HepG2 (cell line): ENCODE measurements at regions not wholly inside any gene's neighbourhood (a gene's known extent, or its start where the extent isn't known, plus 50 kb on each side); places are given as distances from the start of the nearest gene placed in this dataset.
"Not testable (repeated sequence)": the region's sequence is repeated elsewhere in the genome, so short reads cannot be mapped to it uniquely, and the experiment has no call there.

Source experiments
- ATAC-seq: fragments of 200-7000 bp; cut with Tn5 transposase; 3 replicates; pipeline ENCODE4 v1.9.1; 2020; ENCODE audit warnings: mild to moderate bottlenecking, moderate library complexity
- BruUV-seq: library from RNA; stranded (reverse); fragments of 400-500 nt; replicated peaks from 2 replicates; lab custom pipeline; 2021; lab: Mats Ljungman, UMichigan
- CTCF ChIA-PET: fragments of 300-600 bp; formaldehyde crosslinking; extraction: SDS; loops from one replicate; lab custom pipeline; 2021; ENCODE audit warnings: low total read pairs, inconsistent platforms, low intra/inter-chr PET ratio; lab: Yijun Ruan, JAX
- POLR2A ChIA-PET: fragments of 350-600 bp; sonication (Branson Sonifier 250); formaldehyde crosslinking; loops from one replicate; lab custom pipeline; 2020; ENCODE audit warnings: antibody characterized with exemption, inconsistent platforms; lab: Yijun Ruan, JAX
- DNase-seq: peaks from one replicate; pipeline ENCODE4 v3.0.0-alpha.2; 2015; ENCODE audit warnings: low spot score
- FAIRE-seq: peaks from 3 replicates; lab custom pipeline; 2011; peaks lifted over from hg19 to GRCh38; lab: Jason Lieb, UNC
- H2AFZ ChIP-seq: one replicate; pipeline ENCODE4 v1.6.1; 2011; ENCODE audit warnings: low read length, inconsistent platforms
- H3K27ac ChIP-seq: fragments of 300-600 bp; 3 replicates; pipeline ENCODE4 v1.8.0; 2011; ENCODE audit warnings: mixed run types, mild to moderate bottlenecking, mixed read lengths, low read length, inconsistent platforms; ENCODE audit not compliant: insufficient read depth; ENCODE audit errors: extremely low read length
- H3K27me3 ChIP-seq, 2 experiments: fragments of 200-600 bp in 1 of 2; 2 replicates in 1 of 2; 3 replicates in 1 of 2; pipeline versions ENCODE4 v1.6.0 to v1.8.0; 2011; ENCODE audit warnings: low read length in 2 of 2, mild to moderate bottlenecking in 2 of 2, moderate library complexity in 2 of 2, inconsistent platforms in 1 of 2; ENCODE audit not compliant: insufficient read depth in 2 of 2, control insufficient read depth in 1 of 2
- H3K36me3 ChIP-seq, 2 experiments: fragments of 200-600 bp in 1 of 2; replicated peaks in 1 of 2; 2 replicates in 1 of 2; 3 replicates in 1 of 2; pipeline versions ENCODE4 v1.5.1 to v1.8.0; 2011; ENCODE audit warnings: low read length in 2 of 2, inconsistent platforms in 1 of 2; ENCODE audit not compliant: insufficient read depth in 2 of 2, control insufficient read depth in 1 of 2
- H3K4me1 ChIP-seq: 2 replicates; pipeline ENCODE4 v1.5.1; 2012; ENCODE audit warnings: low read length, inconsistent platforms; ENCODE audit not compliant: insufficient read depth
- H3K4me2 ChIP-seq: 2 replicates; pipeline ENCODE4 v1.6.0; 2011; ENCODE audit warnings: low read depth, low read length, inconsistent platforms
- H3K4me3 ChIP-seq, 3 experiments: fragments of 200-600 bp in 1 of 3; sonication (generic), shearing (Covaris generic) in 1 of 3; replicated peaks in 1 of 3; 2 replicates each; pipeline ENCODE4 v1.5.1; 2011 to 2016; ENCODE audit warnings: low read length in 3 of 3, inconsistent platforms in 2 of 3, low read depth in 2 of 3, mild to moderate bottlenecking in 2 of 3, control low read depth in 1 of 3, mixed read lengths in 1 of 3; ENCODE audit not compliant: insufficient read depth in 1 of 3
- H3K79me2 ChIP-seq: one replicate; pipeline ENCODE4 v1.6.1; 2011; ENCODE audit warnings: low read length, inconsistent platforms; ENCODE audit not compliant: insufficient read depth
- H3K9ac ChIP-seq: 2 replicates; pipeline ENCODE4 v1.6.0; 2011; ENCODE audit warnings: mild to moderate bottlenecking, low read depth, low read length, inconsistent platforms; ENCODE audit not compliant: insufficient read depth
- H3K9me3 ChIP-seq: 2 replicates; pipeline ENCODE4 v1.5.1; 2012; ENCODE audit warnings: mild to moderate bottlenecking, low read length
- H4K20me1 ChIP-seq: 2 replicates; pipeline ENCODE4 v1.6.0; 2011; ENCODE audit warnings: inconsistent platforms, mild to moderate bottlenecking, low read length, moderate library complexity; ENCODE audit not compliant: insufficient read depth
- MNT ChIP-seq: fragments of 450-650 bp; IDR thresholded peaks from 2 replicates; pipeline ENCODE4 v1.6.1; 2016
- WGBS: methylation state at CpG from one replicate; pipeline ENCODE4 v1.1.6; 2017; ENCODE audit warnings: low lambda C conversion rate; 5-methylcytosine and 5-hydroxymethylcytosine counted together
- in situ Hi-C: cut with HindIII; loops from 2 replicates; pipeline ENCODE4 v1.10.0; 2017; ENCODE audit warnings: low pct_unique_long_range_greater_than_20kb; ENCODE audit not compliant: extremely low pct_ligation_motif_present
- intact Hi-C: fragments of 100-400 bp; cut with micrococcal nuclease; formaldehyde crosslinking; loops from one replicate; pipeline ENCODE4 v1.10.0; 2022; ENCODE audit not compliant: unreplicated experiment

GRCh38 chr14:19487265-19487664, 53.1 kb upstream of the POTEG start:
- H2AFZ ChIP-seq, FAIRE-seq, H3K9ac ChIP-seq, CTCF ChIA-PET, H3K4me2 ChIP-seq, BruUV-seq, H3K9me3 ChIP-seq, in situ Hi-C loops, intact Hi-C loops, H3K36me3 ChIP-seq, H3K4me3 ChIP-seq, H3K79me2 ChIP-seq, DNase-seq, POLR2A ChIA-PET, H3K27me3 ChIP-seq, H4K20me1 ChIP-seq, H3K4me1 ChIP-seq, H3K27ac ChIP-seq: not testable (repeated sequence)
- WGBS: 53% methylated on average over 11 of the region's 15 CpGs
- TF ChIP-seq MNT: 0 out of 2 replicates have a peak, but pooled peaks have one; percentile 4
- peak; percentile 25 for ATAC-seq

- H3K9ac ChIP-seq, H3K36me3 ChIP-seq, H3K4me3 ChIP-seq, H3K79me2 ChIP-seq, in situ Hi-C loops, intact Hi-C loops, H3K27ac ChIP-seq, POLR2A ChIA-PET, H2AFZ ChIP-seq, H3K9me3 ChIP-seq, H4K20me1 ChIP-seq, H3K27me3 ChIP-seq, FAIRE-seq, DNase-seq, CTCF ChIA-PET, BruUV-seq, H3K4me2 ChIP-seq, H3K4me1 ChIP-seq: not testable (repeated sequence)
- 14% methylated on average over 4 of the region's 9 CpGs for WGBS
- ATAC-seq: peak; percentile 32
Observed at GRCh38 chr14:19485346-19485745, 51.2 kb upstream of the POTEG start.
